ENCODE measurements at regions not wholly inside any gene's neighbourhood (a gene's known extent, or its start where the extent isn't known, plus 50 kb on each side); places are given as distances from the start of the nearest gene placed in this dataset.

DNA sequence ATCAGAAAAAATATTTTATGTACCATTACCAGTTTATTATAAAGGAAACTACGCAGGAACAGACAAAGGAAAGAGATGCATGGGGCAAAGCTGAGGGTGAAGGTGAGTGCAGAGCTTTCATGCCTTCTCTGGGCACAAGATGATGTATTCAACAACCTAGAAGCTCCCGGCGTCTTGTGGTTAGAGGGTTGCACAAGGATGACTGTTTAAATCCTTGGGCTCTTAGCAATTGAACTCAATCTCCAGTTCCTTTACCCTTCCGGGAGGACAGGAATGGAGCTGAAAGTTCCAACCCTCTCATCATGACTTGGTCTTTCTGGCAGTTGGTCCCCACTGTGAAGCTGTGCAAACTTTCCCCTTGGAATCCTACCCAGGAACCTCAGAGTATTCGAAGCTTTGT lies 542.0 kb downstream of the EPHA3 start:
- H2BK120ac ChIP-seq (replicated peaks; ENCODE audit: low read depth, low read length), result no peak overlapping the region
- no peak overlapping the region for H3K9ac ChIP-seq (replicated peaks in 1 of 4; ENCODE audit: extremely low read depth in 1 of 4, low read depth in 3 of 4, low read length in 3 of 4)
- H3K18ac ChIP-seq (ENCODE audit: extremely low read depth, low read length), result no peak overlapping the region
- DNase-seq (ENCODE audit: low read depth in 1 of 2, low spot score in 2 of 2) (no peak), FAIRE-seq (no peak)
- no peaks in the 10 kb centered on the region for H3K4me1 ChIP-seq (replicated peaks in 1 of 4; ENCODE audit: control insufficient read depth in 3 of 4, insufficient read depth in 4 of 4, low read length in 3 of 4)
- no peak overlapping the region for H4K91ac ChIP-seq (replicated peaks; ENCODE audit: insufficient read length, low read length)
- H3K4ac ChIP-seq (replicated peaks; ENCODE audit: insufficient read length, low read depth, low read length), result no peak overlapping the region
- H4K20me1 ChIP-seq (replicated peaks in 1 of 2; ENCODE audit: control insufficient read depth in 1 of 2, insufficient read depth in 2 of 2, low read length in 2 of 2), result no peaks in the 10 kb centered on the region
- WGBS, 2 experiments (ENCODE audit: extremely low coverage in 1 of 2, insufficient coverage in 1 of 2, insufficient read length in 1 of 2, insufficient replicate concordance in 2 of 2, low coverage in 1 of 2, low lambda C conversion rate in 2 of 2, missing lambda C conversion rate in 1 of 2), result 91% methylated on average over 5 of the region's 5 CpGs; no CpG with 5 or more reads in 1 of the 2 experiments
- no peak overlapping the region for H2AK5ac ChIP-seq (ENCODE audit: low read depth, low read length)
- no peaks in the 10 kb centered on the region for H3K79me2 ChIP-seq (ENCODE audit: control insufficient read depth in 1 of 2, insufficient read depth in 2 of 2, low read length in 2 of 2)
- no peak overlapping the region; the same call in 1 of the 2 replicates for H2AFZ ChIP-seq (ENCODE audit: low read length)
- H2BK12ac ChIP-seq (ENCODE audit: low read depth, low read length), result no peak overlapping the region
- no peaks in the 10 kb centered on the region for H3K36me3 ChIP-seq (ENCODE audit: control insufficient read depth in 2 of 4, insufficient read depth in 4 of 4, low read length in 3 of 4)
- H3K23me2 ChIP-seq (ENCODE audit: low read depth, low read length), result no peaks in the 10 kb centered on the region
- no peak overlapping the region for H3K56ac ChIP-seq (replicated peaks; ENCODE audit: insufficient read length, low read depth, low read length)
- CTCF ChIA-PET (ENCODE audit: partially characterized antibody), result interaction anchor here (1.1 kb wide), 1 partner anchor 440 kb away, joined by 3 read pairs; no protein-coding TSS in a partner anchor
- no peak overlapping the region for H4K5ac ChIP-seq (ENCODE audit: insufficient read length, low read depth, low read length)
- H2BK5ac ChIP-seq (ENCODE audit: low read depth, low read length), result no peak overlapping the region
- H3K4me2 ChIP-seq (ENCODE audit: insufficient read depth in 1 of 2, low read depth in 2 of 2, low read length in 2 of 2), result no peak overlapping the region
- H3K14ac ChIP-seq (ENCODE audit: insufficient read length), result no peak overlapping the region
- H2BK15ac ChIP-seq (ENCODE audit: low read length), result no peak overlapping the region
- H3K79me1 ChIP-seq (ENCODE audit: low read depth, low read length), result no peaks in the 10 kb centered on the region
- no peak overlapping the region for H3K23ac ChIP-seq (ENCODE audit: insufficient read length)
- no peak overlapping the region for H3K27ac ChIP-seq (ENCODE audit: low read depth, low read length)
- H3K4me3 ChIP-seq (ENCODE audit: extremely low read depth in 1 of 4, insufficient read depth in 2 of 4, low read depth in 3 of 4, low read length in 4 of 4), result no peak overlapping the region
- H3K27me3 ChIP-seq (replicated peaks in 1 of 4; ENCODE audit: control insufficient read depth in 3 of 4, extremely low read depth in 1 of 4, insufficient read depth in 3 of 4, low read length in 3 of 4), result no peaks in the 10 kb centered on the region
- no peak overlapping the region for H2BK20ac ChIP-seq (ENCODE audit: low read length)
- H4K8ac ChIP-seq (ENCODE audit: extremely low read depth, insufficient read depth, low read length), result no peak overlapping the region
- POLR2A ChIA-PET (ENCODE audit: partially characterized antibody), result no interaction called here
- H3K9me3 ChIP-seq (ENCODE audit: insufficient read depth in 2 of 2, low read depth in 1 of 2, low read length in 1 of 2), result no peaks in the 10 kb centered on the region
- no peak for TF ChIP-seq CBX8 (IDR thresholded peaks at IDR 0.05; ENCODE audit: borderline replicate concordance, low read depth, low read length)
- TF ChIP-seq RAD21 (IDR thresholded peaks at IDR 0.05 in 1 of 2, conservative IDR thresholded peaks at IDR 0.05 in 1 of 2; ENCODE audit: low read depth in 2 of 2, low read length in 2 of 2), result no peak
- TF ChIP-seq SP2 (IDR thresholded peaks at IDR 0.05; ENCODE audit: low read length), result no peak
- no peak for TF ChIP-seq CTCF (IDR thresholded peaks at IDR 0.05; ENCODE audit: control extremely low read depth in 1 of 3, insufficient read depth in 1 of 3, low read depth in 1 of 3, low read length in 3 of 3)
- no peak for TF ChIP-seq SP4 (IDR thresholded peaks at IDR 0.05; ENCODE audit: low read length)
- TF ChIP-seq RFX5 (IDR thresholded peaks at IDR 0.05; ENCODE audit: borderline replicate concordance, low read depth, low read length), result no peak
- TF ChIP-seq, protein P1, sequence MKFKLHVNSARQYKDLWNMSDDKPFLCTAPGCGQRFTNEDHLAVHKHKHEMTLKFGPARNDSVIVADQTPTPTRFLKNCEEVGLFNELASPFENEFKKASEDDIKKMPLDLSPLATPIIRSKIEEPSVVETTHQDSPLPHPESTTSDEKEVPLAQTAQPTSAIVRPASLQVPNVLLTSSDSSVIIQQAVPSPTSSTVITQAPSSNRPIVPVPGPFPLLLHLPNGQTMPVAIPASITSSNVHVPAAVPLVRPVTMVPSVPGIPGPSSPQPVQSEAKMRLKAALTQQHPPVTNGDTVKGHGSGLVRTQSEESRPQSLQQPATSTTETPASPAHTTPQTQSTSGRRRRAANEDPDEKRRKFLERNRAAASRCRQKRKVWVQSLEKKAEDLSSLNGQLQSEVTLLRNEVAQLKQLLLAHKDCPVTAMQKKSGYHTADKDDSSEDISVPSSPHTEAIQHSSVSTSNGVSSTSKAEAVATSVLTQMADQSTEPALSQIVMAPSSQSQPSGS (IDR thresholded peaks at IDR 0.05; ENCODE audit: low read length), result no peak
- no peak for TF ChIP-seq RXRA (IDR thresholded peaks at IDR 0.05; ENCODE audit: insufficient read depth, low read depth, low read length)
- no peak for TF ChIP-seq TEAD4 (IDR thresholded peaks at IDR 0.05; ENCODE audit: low read depth, low read length)
- no peak for TF ChIP-seq JUN (IDR thresholded peaks at IDR 0.05; ENCODE audit: low read depth, low read length)
- no peak for TF ChIP-seq BRCA1 (IDR thresholded peaks at IDR 0.05; ENCODE audit: low read depth, low read length)

Measured in H1 (cell line).